Panc1 (cell line): ENCODE measurements at regions not wholly inside any gene's neighbourhood (a gene's known extent, or its start where the extent isn't known, plus 50 kb on each side); places are given as distances from the start of the nearest gene placed in this dataset.

ENCODE experiments used
- ATAC-seq: fragments of 200-7000 bp; cut with Tn5 transposase; 2 replicates; pipeline ENCODE4 v1.9.1; 2020; ENCODE audit warnings: mild to moderate bottlenecking, moderate library complexity
- BruUV-seq: library from RNA; stranded (reverse); fragments of 400-500 nt; replicated peaks from 2 replicates; lab custom pipeline; 2021; lab: Mats Ljungman, UMichigan
- CTCF ChIA-PET: fragments of 300-600 bp; sonication (Branson Sonifier 250); formaldehyde crosslinking; loops from one replicate; lab custom pipeline; 2022; ENCODE audit warnings: antibody characterized with exemption; lab: Charles Lee
- POLR2A ChIA-PET: fragments of 300-600 bp; sonication (Branson Sonifier 250); formaldehyde crosslinking; loops from one replicate; lab custom pipeline; 2022; ENCODE audit warnings: antibody characterized with exemption; lab: Charles Lee
- DNase-seq: peaks from one replicate; pipeline ENCODE4 v3.0.0-alpha.2; 2010; ENCODE audit warnings: low read depth, low spot score
- H3K27ac ChIP-seq: 2 replicates; pipeline ENCODE4 v1.5.1; 2011; ENCODE audit warnings: mild to moderate bottlenecking, low read length, inconsistent platforms
- H3K27me3 ChIP-seq: fragments of 200-500 bp; sonication (Bioruptor generic); 2 replicates; pipeline ENCODE4 v1.6.0; 2014; ENCODE audit warnings: low read length, inconsistent platforms; ENCODE audit not compliant: control insufficient read depth, insufficient read depth
- H3K36me3 ChIP-seq: fragments of 200-500 bp; sonication (Bioruptor generic); 2 replicates; pipeline ENCODE4 v1.5.1; 2014; ENCODE audit warnings: inconsistent platforms, mild to moderate bottlenecking, low read length, moderate library complexity; ENCODE audit not compliant: control insufficient read depth, insufficient read depth
- H3K4me1 ChIP-seq: 2 replicates; pipeline ENCODE4 v1.5.1; 2011; ENCODE audit warnings: inconsistent platforms, mild to moderate bottlenecking, low read length, moderate library complexity; ENCODE audit not compliant: control insufficient read depth, insufficient read depth
- H3K4me3 ChIP-seq, 2 experiments: 2 replicates each; pipeline ENCODE4 v1.5.1; 2011 to 2012; ENCODE audit warnings: low read depth in 2 of 2, low read length in 2 of 2, mild to moderate bottlenecking in 2 of 2, inconsistent platforms in 1 of 2, moderate library complexity in 1 of 2
- H3K9me3 ChIP-seq: fragments of 200-500 bp; sonication (Bioruptor generic); 2 replicates; pipeline ENCODE4 v1.5.1; 2014; ENCODE audit warnings: low read depth, mild to moderate bottlenecking, inconsistent platforms, low read length, moderate library complexity; ENCODE audit not compliant: control insufficient read depth, insufficient read depth
- CTCF ChIP-seq: fragments of 450-650 bp; IDR thresholded peaks from 2 replicates; pipeline ENCODE4 v1.5.1; 2017; ENCODE audit warnings: mild to moderate bottlenecking
- POLR2AphosphoS5 ChIP-seq: IDR thresholded peaks from 2 replicates; pipeline ENCODE4 v1.6.1; 2012; ENCODE audit warnings: mild to moderate bottlenecking, low read depth, low read length, moderate library complexity
- REST ChIP-seq, 2 experiments: IDR thresholded peaks; 2 replicates each; pipeline ENCODE4 v1.6.1; 2011 to 2012; ENCODE audit warnings: low read depth in 2 of 2, control low read depth in 1 of 2, low read length in 1 of 2, mild to moderate bottlenecking in 1 of 2, moderate library complexity in 1 of 2; ENCODE audit not compliant: insufficient read depth in 1 of 2
- SIN3A ChIP-seq: IDR thresholded peaks from 2 replicates; pipeline ENCODE4 v1.6.1; 2012; ENCODE audit warnings: low read depth, mild to moderate bottlenecking, low read length, moderate library complexity, borderline replicate concordance; ENCODE audit not compliant: insufficient read depth
- TCF7L2 ChIP-seq: IDR thresholded peaks from 2 replicates; pipeline ENCODE4 v1.6.1; 2011; ENCODE audit warnings: mild to moderate bottlenecking, low read depth, low read length, inconsistent platforms
- in situ Hi-C: cut with HindIII; loops from 2 replicates; pipeline ENCODE4 v1.10.0; 2016; ENCODE audit warnings: low sequenced_read_pairs, low pct_unique_long_range_greater_than_20kb
- intact Hi-C: fragments of 100-400 bp; cut with micrococcal nuclease; formaldehyde crosslinking; loops from one replicate; pipeline ENCODE4 v1.10.0; 2022; ENCODE audit not compliant: unreplicated experiment

- DNase-seq (no peak), ATAC-seq (no peak)
- Histone ChIP-seq H3K4me3 (no peak overlapping the region), H3K27me3 (no peaks in the 10 kb centered on the region), H3K9me3 (no peaks in the 10 kb centered on the region), H3K36me3 (no peaks in the 10 kb centered on the region), H3K27ac (no peak overlapping the region), H3K4me1 (no peaks in the 10 kb centered on the region)
- TF ChIP-seq REST (IDR thresholded peaks at IDR 0.05; ENCODE audit: insufficient read depth in 1 of 2, low read depth in 2 of 2, low read length in 1 of 2), result no peak
- no peak for TF ChIP-seq TCF7L2
- no peak for TF ChIP-seq POLR2AphosphoS5
- TF ChIP-seq SIN3A, result no peak
- intact Hi-C loops, result no loop called here
- ChIA-PET POLR2A (no interaction called here), CTCF (no interaction called here)
- no TSS peak for BruUV-seq
- in situ Hi-C loops, result no loop called here
These were observed 207.8 kb upstream of the TARS1 start for GRCh38 chr5:33232731-33233505.

GRCh38 chr5:33235304-33235703, 205.5 kb upstream of the TARS1 start:
- Histone ChIP-seq H3K27ac (no peak overlapping the region), H3K9me3 (no peaks in the 10 kb centered on the region), H3K4me3 (no peak overlapping the region), H3K4me1 (no peaks in the 10 kb centered on the region), H3K27me3 (no peaks in the 10 kb centered on the region), H3K36me3 (no peaks in the 10 kb centered on the region)
- POLR2A ChIA-PET, result no interaction called here
- CTCF ChIA-PET, result no interaction called here
- BruUV-seq, result no TSS peak
- intact Hi-C loops (no loop called here), in situ Hi-C loops (no loop called here)
- ATAC-seq, result no peak
- no peak for TF ChIP-seq REST (IDR thresholded peaks at IDR 0.05; ENCODE audit: insufficient read depth in 1 of 2, low read depth in 2 of 2, low read length in 1 of 2)
- TF ChIP-seq TCF7L2, result no peak
- TF ChIP-seq CTCF, result no peak
- TF ChIP-seq POLR2AphosphoS5, result no peak
- TF ChIP-seq SIN3A, result no peak
- no peak for DNase-seq
